Neural cell (in vitro differentiated cells): ENCODE measurements at regions not wholly inside any gene's neighbourhood (a gene's known extent, or its start where the extent isn't known, plus 50 kb on each side); places are given as distances from the start of the nearest gene placed in this dataset.

Source experiments
- CTCF ChIP-seq: fragments of 450-650 bp; IDR thresholded peaks from 2 replicates; pipeline ENCODE4 v1.5.1; 2014; ENCODE audit warnings: antibody characterized with exemption, mild to moderate bottlenecking, moderate library complexity; ENCODE audit not compliant: poor library complexity, severe bottlenecking
- EP300 ChIP-seq: fragments of 450-650 bp; conservative IDR thresholded peaks from 2 replicates; pipeline ENCODE4 v1.6.1; 2014; ENCODE audit warnings: antibody characterized with exemption, mild to moderate bottlenecking, moderate library complexity; ENCODE audit not compliant: poor library complexity, severe bottlenecking
- MXI1 ChIP-seq: fragments of 450-650 bp; conservative IDR thresholded peaks from 2 replicates; pipeline ENCODE4 v1.6.1; 2014; ENCODE audit warnings: antibody characterized with exemption, mild to moderate bottlenecking; ENCODE audit not compliant: poor library complexity, severe bottlenecking
- POLR2AphosphoS5 ChIP-seq: IDR thresholded peaks from 2 replicates; pipeline ENCODE4 v1.6.1; 2012
- RAD21 ChIP-seq: fragments of 450-650 bp; conservative IDR thresholded peaks from 2 replicates; pipeline ENCODE4 v1.6.1; 2014; ENCODE audit warnings: antibody characterized with exemption, mild to moderate bottlenecking, moderate library complexity
- TF ChIP-seq, protein P1 (sequence below): IDR thresholded peaks from 2 replicates; pipeline ENCODE4 v1.6.1; 2012; ENCODE audit warnings: borderline replicate concordance

GRCh38 chr3:68667346-68667745 is 265.0 kb downstream of the TAFA4 start:
- TF ChIP-seq CTCF (no peak), RAD21 (no peak), EP300 (no peak), POLR2AphosphoS5 (no peak), MXI1 (no peak)
- TF ChIP-seq, protein P1, sequence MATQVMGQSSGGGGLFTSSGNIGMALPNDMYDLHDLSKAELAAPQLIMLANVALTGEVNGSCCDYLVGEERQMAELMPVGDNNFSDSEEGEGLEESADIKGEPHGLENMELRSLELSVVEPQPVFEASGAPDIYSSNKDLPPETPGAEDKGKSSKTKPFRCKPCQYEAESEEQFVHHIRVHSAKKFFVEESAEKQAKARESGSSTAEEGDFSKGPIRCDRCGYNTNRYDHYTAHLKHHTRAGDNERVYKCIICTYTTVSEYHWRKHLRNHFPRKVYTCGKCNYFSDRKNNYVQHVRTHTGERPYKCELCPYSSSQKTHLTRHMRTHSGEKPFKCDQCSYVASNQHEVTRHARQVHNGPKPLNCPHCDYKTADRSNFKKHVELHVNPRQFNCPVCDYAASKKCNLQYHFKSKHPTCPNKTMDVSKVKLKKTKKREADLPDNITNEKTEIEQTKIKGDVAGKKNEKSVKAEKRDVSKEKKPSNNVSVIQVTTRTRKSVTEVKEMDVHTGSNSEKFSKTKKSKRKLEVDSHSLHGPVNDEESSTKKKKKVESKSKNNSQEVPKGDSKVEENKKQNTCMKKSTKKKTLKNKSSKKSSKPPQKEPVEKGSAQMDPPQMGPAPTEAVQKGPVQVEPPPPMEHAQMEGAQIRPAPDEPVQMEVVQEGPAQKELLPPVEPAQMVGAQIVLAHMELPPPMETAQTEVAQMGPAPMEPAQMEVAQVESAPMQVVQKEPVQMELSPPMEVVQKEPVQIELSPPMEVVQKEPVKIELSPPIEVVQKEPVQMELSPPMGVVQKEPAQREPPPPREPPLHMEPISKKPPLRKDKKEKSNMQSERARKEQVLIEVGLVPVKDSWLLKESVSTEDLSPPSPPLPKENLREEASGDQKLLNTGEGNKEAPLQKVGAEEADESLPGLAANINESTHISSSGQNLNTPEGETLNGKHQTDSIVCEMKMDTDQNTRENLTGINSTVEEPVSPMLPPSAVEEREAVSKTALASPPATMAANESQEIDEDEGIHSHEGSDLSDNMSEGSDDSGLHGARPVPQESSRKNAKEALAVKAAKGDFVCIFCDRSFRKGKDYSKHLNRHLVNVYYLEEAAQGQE = no peak
